Large intestine (tissue), 3 donors: ENCODE measurements at regions not wholly inside any gene's neighbourhood (a gene's known extent, or its start where the extent isn't known, plus 50 kb on each side); places are given as distances from the start of the nearest gene placed in this dataset.
A peak's percentile ranks its signal among the peaks of the same experiment; 100 is the strongest.

Experiments used
- DNase-seq, 2 donors: peaks; one replicate each; pipeline versions ENCODE4 v3.0.0 to v3.0.0-alpha.2; 2013
- H3K27ac ChIP-seq: one replicate; pipeline ENCODE4 v1.5.1; 2013; ENCODE audit warnings: low read length
- H3K27me3 ChIP-seq: 2 replicates; pipeline ENCODE4 v1.6.1; 2013; ENCODE audit warnings: low read length; ENCODE audit not compliant: control insufficient read depth, insufficient read depth
- H3K36me3 ChIP-seq: 2 replicates; pipeline ENCODE4 v1.6.1; 2013; ENCODE audit warnings: low read length; ENCODE audit not compliant: control insufficient read depth, insufficient read depth
- H3K4me1 ChIP-seq: one replicate; pipeline ENCODE4 v1.6.1; 2013; ENCODE audit warnings: low read length; ENCODE audit not compliant: control insufficient read depth, insufficient read depth
- H3K4me3 ChIP-seq: one replicate; pipeline ENCODE4 v1.5.1; 2013; ENCODE audit warnings: low read length
- H3K9me3 ChIP-seq: one replicate; pipeline ENCODE4 v1.6.1; 2013; ENCODE audit warnings: mild to moderate bottlenecking, low read depth, low read length, moderate library complexity; ENCODE audit not compliant: control insufficient read depth
- WGBS: methylation state at CpG from one replicate; pipeline ENCODE4 v1.1.5; 2013; ENCODE audit warnings: low lambda C conversion rate; ENCODE audit not compliant: insufficient coverage; 5-methylcytosine and 5-hydroxymethylcytosine counted together

- no peaks in the 10 kb centered on the region for H3K36me3 ChIP-seq
- no peaks in the 10 kb centered on the region for H3K9me3 ChIP-seq
- 80% methylated on average over 2 of the region's 7 CpGs for WGBS
- no peaks in the 10 kb centered on the region for H3K27me3 ChIP-seq
- DNase-seq = no peak
- H3K4me1 ChIP-seq = no peaks in the 10 kb centered on the region
- no peak overlapping the region for H3K27ac ChIP-seq
- no peak overlapping the region for H3K4me3 ChIP-seq
Observed at GRCh38 chr15:38062696-38063095, 128.3 kb downstream of the TMCO5A start.

GRCh38 chr15:38065721-38066345 lies 131.4 kb downstream of the TMCO5A start:
- H3K4me3 ChIP-seq = no peak overlapping the region
- WGBS = 76% methylated on average over 3 of the region's 5 CpGs
- H3K4me1 ChIP-seq = peaks cover 13% of the 10 kb centered on the region
- H3K27ac ChIP-seq = no peak overlapping the region
- DNase-seq = peak in 1 of 2 donors; percentile 13
- no peaks in the 10 kb centered on the region for H3K36me3 ChIP-seq
- no peaks in the 10 kb centered on the region for H3K9me3 ChIP-seq
- no peaks in the 10 kb centered on the region for H3K27me3 ChIP-seq

- H3K4me3 ChIP-seq = no peak overlapping the region
- H3K36me3 ChIP-seq = no peaks in the 10 kb centered on the region
- DNase-seq = peak in 1 of 2 donors; percentile 42
- H3K27ac ChIP-seq = no peak overlapping the region
- WGBS = no CpG with 5 or more reads among the region's 3 CpGs
- peaks cover 15% of the 10 kb centered on the region for H3K4me1 ChIP-seq
- no peaks in the 10 kb centered on the region for H3K9me3 ChIP-seq
- H3K27me3 ChIP-seq = no peaks in the 10 kb centered on the region
Observed at GRCh38 chr15:38066612-38067011, 132.2 kb downstream of the TMCO5A start.

- WGBS = 40% methylated on average over 1 of the region's 7 CpGs
- Histone ChIP-seq H3K27me3 (no peaks in the 10 kb centered on the region), H3K27ac (peak overlapping the region; percentile 73), H3K4me1 (peaks cover 21% of the 10 kb centered on the region), H3K9me3 (no peaks in the 10 kb centered on the region), H3K36me3 (no peaks in the 10 kb centered on the region), H3K4me3 (peak overlapping the region; percentile 27)
- DNase-seq = peak; percentile 38 to 79
Observed at GRCh38 chr15:38068626-38069391, 134.4 kb downstream of the TMCO5A start.

- WGBS = no CpG with 5 or more reads among the region's 3 CpGs
- Histone ChIP-seq H3K9me3 (no peaks in the 10 kb centered on the region), H3K27me3 (no peaks in the 10 kb centered on the region), H3K36me3 (no peaks in the 10 kb centered on the region), H3K4me3 (peak overlapping the region; percentile 27), H3K27ac (peak overlapping the region; percentile 73), H3K4me1 (peaks cover 21% of the 10 kb centered on the region)
- DNase-seq = peak; percentile 79 to 88
Observed at GRCh38 chr15:38069511-38070011, 135.1 kb downstream of the TMCO5A start.

GRCh38 chr15:38070778-38071177 lies 136.3 kb downstream of the TMCO5A start:
- no peaks in the 10 kb centered on the region for H3K27me3 ChIP-seq
- no peaks in the 10 kb centered on the region for H3K36me3 ChIP-seq
- H3K9me3 ChIP-seq = no peaks in the 10 kb centered on the region
- H3K27ac ChIP-seq = no peak overlapping the region
- H3K4me1 ChIP-seq = peaks cover 21% of the 10 kb centered on the region
- 60% methylated on average over 1 of the region's 4 CpGs for WGBS
- no peak overlapping the region for H3K4me3 ChIP-seq
- DNase-seq = peak in 1 of 2 donors; percentile 4

GRCh38 chr15:38071211-38071972 lies 137.0 kb downstream of the TMCO5A start:
- Histone ChIP-seq H3K9me3 (no peaks in the 10 kb centered on the region), H3K4me3 (no peak overlapping the region), H3K27ac (peak overlapping the region; percentile 86), H3K36me3 (no peaks in the 10 kb centered on the region), H3K4me1 (peaks cover 21% of the 10 kb centered on the region), H3K27me3 (no peaks in the 10 kb centered on the region)
- DNase-seq = peak in 1 of 2 donors; percentile 9
- WGBS = 93% methylated on average over 4 of the region's 11 CpGs

GRCh38 chr15:38072007-38072347 lies 137.5 kb downstream of the TMCO5A start:
- H3K27me3 ChIP-seq = no peaks in the 10 kb centered on the region
- peak overlapping the region; percentile 86 for H3K27ac ChIP-seq
- H3K4me1 ChIP-seq = peaks cover 21% of the 10 kb centered on the region
- no peaks in the 10 kb centered on the region for H3K9me3 ChIP-seq
- DNase-seq = no peak
- no peaks in the 10 kb centered on the region for H3K36me3 ChIP-seq
- no CpG with 5 or more reads among the region's 6 CpGs for WGBS
- H3K4me3 ChIP-seq = peak overlapping the region; percentile 63

- H3K9me3 ChIP-seq = no peaks in the 10 kb centered on the region
- peaks cover 21% of the 10 kb centered on the region for H3K4me1 ChIP-seq
- no peaks in the 10 kb centered on the region for H3K27me3 ChIP-seq
- peak; percentile 70 to 89 for DNase-seq
- H3K36me3 ChIP-seq = no peaks in the 10 kb centered on the region
- peak overlapping the region; percentile 86 for H3K27ac ChIP-seq
- H3K4me3 ChIP-seq = peak overlapping the region; percentile 63
- no CpG with 5 or more reads among the region's 55 CpGs for WGBS
Observed at GRCh38 chr15:38072348-38073177, 138.1 kb downstream of the TMCO5A start.
